SU-DHL-6 (cell line): ENCODE measurements at regions not wholly inside any gene's neighbourhood (a gene's known extent, or its start where the extent isn't known, plus 50 kb on each side); places are given as distances from the start of the nearest gene placed in this dataset.

ENCODE experiments used
- CTCF ChIP-seq: fragments of 200-600 bp; sonication (generic); IDR thresholded peaks from one replicate; pipeline ENCODE4 v1.5.1; 2017; ENCODE audit warnings: antibody characterized with exemption, mild to moderate bottlenecking, low read length, moderate library complexity; ENCODE audit not compliant: insufficient read depth, poor library complexity, severe bottlenecking
- EZH2phosphoT487 ChIP-seq: fragments of 200-600 bp; sonication (generic), shearing (Covaris generic); conservative IDR thresholded peaks from 2 replicates; pipeline ENCODE4 v1.6.1; 2018; ENCODE audit warnings: mild to moderate bottlenecking, antibody characterized with exemption, low read length, moderate library complexity, mixed read lengths

GRCh38 chr5:124087752-124088151, 575.8 kb downstream of the CSNK1G3 start:
- TF ChIP-seq CTCF, result no peak
- TF ChIP-seq EZH2phosphoT487, result no peak
